OCI-LY1 (cell line): ENCODE measurements at regions not wholly inside any gene's neighbourhood (a gene's known extent, or its start where the extent isn't known, plus 50 kb on each side); places are given as distances from the start of the nearest gene placed in this dataset.

Experiments
- H2AFZ ChIP-seq: fragments of 200-600 bp; sonication (generic), shearing (Covaris generic); 2 replicates; pipeline ENCODE4 v1.6.0; 2014; ENCODE audit warnings: antibody characterized with exemption, mild to moderate bottlenecking, low read length
- H3F3A ChIP-seq: fragments of 200-600 bp; sonication (generic), shearing (Covaris generic); 2 replicates; pipeline ENCODE4 v1.6.0; 2014; ENCODE audit warnings: mild to moderate bottlenecking, antibody characterized with exemption, low read length, moderate library complexity; ENCODE audit not compliant: insufficient read depth
- H3K27ac ChIP-seq: fragments of 200-600 bp; sonication (generic); 2 replicates; pipeline ENCODE4 v1.5.1; 2014; ENCODE audit warnings: low read length, mixed run types, mild to moderate bottlenecking, low read depth; ENCODE audit not compliant: poor library complexity, severe bottlenecking
- H3K27me3 ChIP-seq: fragments of 200-600 bp; sonication (generic); 2 replicates; pipeline ENCODE4 v1.6.0; 2014; ENCODE audit warnings: antibody characterized with exemption, mild to moderate bottlenecking, low read length, moderate library complexity; ENCODE audit not compliant: insufficient read depth
- H3K36me3 ChIP-seq: fragments of 200-600 bp; sonication (generic); 2 replicates; pipeline ENCODE4 v1.6.1; 2014; ENCODE audit warnings: mild to moderate bottlenecking, antibody characterized with exemption, low read length, moderate library complexity, mixed read lengths; ENCODE audit not compliant: insufficient read depth
- H3K4me1 ChIP-seq: fragments of 200-600 bp; sonication (generic); 2 replicates; pipeline ENCODE4 v1.5.1; 2014; ENCODE audit warnings: mild to moderate bottlenecking, low read length, moderate library complexity; ENCODE audit not compliant: insufficient read depth, severe bottlenecking
- H3K4me2 ChIP-seq: fragments of 200-600 bp; sonication (generic), shearing (Covaris generic); 2 replicates; pipeline ENCODE4 v1.6.1; 2014; ENCODE audit warnings: low read length
- H3K4me3 ChIP-seq: fragments of 200-600 bp; sonication (generic); 2 replicates; pipeline ENCODE4 v1.5.1; 2014; ENCODE audit warnings: low read length, low read depth, mild to moderate bottlenecking, mixed read lengths; ENCODE audit not compliant: poor library complexity, severe bottlenecking
- H3K79me2 ChIP-seq: fragments of 200-600 bp; shearing (Covaris generic); 2 replicates; pipeline ENCODE4 v1.6.1; 2016; ENCODE audit warnings: mixed run types, low read length, mixed read lengths; ENCODE audit not compliant: insufficient read depth
- H3K9ac ChIP-seq: fragments of 200-600 bp; sonication (generic), shearing (Covaris generic); 2 replicates; pipeline ENCODE4 v1.6.1; 2014; ENCODE audit warnings: mild to moderate bottlenecking, low read length, mixed read lengths
- H3K9me2 ChIP-seq: fragments of 200-600 bp; sonication (generic), shearing (Covaris generic); 2 replicates; pipeline ENCODE4 v1.6.1; 2014; ENCODE audit warnings: low read depth, mild to moderate bottlenecking, low read length, mixed read lengths
- H3K9me3 ChIP-seq: fragments of 200-600 bp; shearing (Covaris generic); 2 replicates; pipeline ENCODE4 v1.6.1; 2014; ENCODE audit warnings: low read length, mixed read lengths
- H4K20me1 ChIP-seq: fragments of 200-600 bp; sonication (generic), shearing (Covaris generic); 2 replicates; pipeline ENCODE4 v1.6.0; 2016; ENCODE audit warnings: mild to moderate bottlenecking, low read length; ENCODE audit not compliant: insufficient read depth
- EZH2 ChIP-seq: fragments of 200-600 bp; sonication (generic), shearing (Covaris generic); IDR thresholded peaks from 2 replicates; pipeline ENCODE4 v1.8.0; 2017; ENCODE audit warnings: borderline replicate concordance, mixed run types, mild to moderate bottlenecking, antibody characterized with exemption, low read length, moderate library complexity, mixed read lengths
- TF ChIP-seq, protein P1 (sequence below): fragments of 200-600 bp; sonication (generic), shearing (Covaris generic); IDR thresholded peaks from 2 replicates; pipeline ENCODE4 v1.5.1; 2017; ENCODE audit warnings: mild to moderate bottlenecking, antibody characterized with exemption, low read length, moderate library complexity, mixed read lengths

DNA sequence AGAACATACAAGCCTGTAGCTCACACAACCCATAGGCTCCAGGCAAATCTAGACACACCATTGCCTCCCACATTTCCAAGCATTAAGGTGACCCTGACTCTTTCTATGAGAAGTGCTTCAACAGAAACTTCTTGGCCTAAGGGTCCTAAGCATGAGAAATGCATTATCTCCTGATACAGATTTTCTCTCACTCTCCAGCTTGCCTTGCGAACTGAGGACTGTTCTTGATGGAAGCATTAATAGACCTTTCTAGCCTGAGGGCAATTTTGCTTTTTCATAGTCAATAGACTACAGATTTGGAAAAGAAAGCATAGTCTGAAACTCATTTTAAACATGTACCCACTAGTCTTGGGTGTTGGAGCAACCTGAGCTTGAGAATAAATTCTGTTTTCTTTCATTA is 1801.3 kb upstream of the PCDH7 start:
- H3K27ac ChIP-seq: no peak overlapping the region
- H3K79me2 ChIP-seq: no peaks in the 10 kb centered on the region
- no peak overlapping the region for H3K9ac ChIP-seq
- no peaks in the 10 kb centered on the region for H3K36me3 ChIP-seq
- H3K4me3 ChIP-seq: no peak overlapping the region
- H3F3A ChIP-seq: no peaks in the 10 kb centered on the region
- H3K4me2 ChIP-seq: no peak overlapping the region
- no peaks in the 10 kb centered on the region for H3K9me2 ChIP-seq
- no peaks in the 10 kb centered on the region for H4K20me1 ChIP-seq
- no peaks in the 10 kb centered on the region for H3K4me1 ChIP-seq
- no peaks in the 10 kb centered on the region for H3K9me3 ChIP-seq
- no peak overlapping the region for H2AFZ ChIP-seq
- TF ChIP-seq, protein P1, sequence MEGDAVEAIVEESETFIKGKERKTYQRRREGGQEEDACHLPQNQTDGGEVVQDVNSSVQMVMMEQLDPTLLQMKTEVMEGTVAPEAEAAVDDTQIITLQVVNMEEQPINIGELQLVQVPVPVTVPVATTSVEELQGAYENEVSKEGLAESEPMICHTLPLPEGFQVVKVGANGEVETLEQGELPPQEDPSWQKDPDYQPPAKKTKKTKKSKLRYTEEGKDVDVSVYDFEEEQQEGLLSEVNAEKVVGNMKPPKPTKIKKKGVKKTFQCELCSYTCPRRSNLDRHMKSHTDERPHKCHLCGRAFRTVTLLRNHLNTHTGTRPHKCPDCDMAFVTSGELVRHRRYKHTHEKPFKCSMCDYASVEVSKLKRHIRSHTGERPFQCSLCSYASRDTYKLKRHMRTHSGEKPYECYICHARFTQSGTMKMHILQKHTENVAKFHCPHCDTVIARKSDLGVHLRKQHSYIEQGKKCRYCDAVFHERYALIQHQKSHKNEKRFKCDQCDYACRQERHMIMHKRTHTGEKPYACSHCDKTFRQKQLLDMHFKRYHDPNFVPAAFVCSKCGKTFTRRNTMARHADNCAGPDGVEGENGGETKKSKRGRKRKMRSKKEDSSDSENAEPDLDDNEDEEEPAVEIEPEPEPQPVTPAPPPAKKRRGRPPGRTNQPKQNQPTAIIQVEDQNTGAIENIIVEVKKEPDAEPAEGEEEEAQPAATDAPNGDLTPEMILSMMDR: no peak
- TF ChIP-seq EZH2: no peak
- no peaks in the 10 kb centered on the region for H3K27me3 ChIP-seq

DNA sequence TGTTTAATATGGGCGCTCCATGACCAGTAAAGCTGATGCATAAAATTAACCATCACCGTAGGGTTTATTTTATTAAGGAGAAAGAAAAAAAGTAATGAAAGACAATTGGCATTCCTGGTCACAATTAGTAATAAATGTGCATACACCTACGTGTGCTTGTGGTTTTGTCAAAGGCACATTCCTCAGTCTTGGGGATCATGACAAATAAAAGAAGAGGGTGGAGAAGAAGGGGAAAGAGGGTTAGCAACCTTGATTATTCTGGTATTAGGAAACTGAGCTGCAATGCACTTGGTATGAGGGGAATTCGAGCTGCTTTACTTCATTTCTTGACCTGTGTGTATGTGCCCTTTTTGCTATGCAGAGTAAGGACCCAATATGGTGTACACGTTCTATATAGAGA is 1798.3 kb upstream of the PCDH7 start:
- Histone ChIP-seq H3K4me1 (no peaks in the 10 kb centered on the region), H2AFZ (no peak overlapping the region), H3K36me3 (no peaks in the 10 kb centered on the region), H3K9me3 (no peaks in the 10 kb centered on the region), H3K4me3 (no peak overlapping the region), H3K79me2 (no peaks in the 10 kb centered on the region), H4K20me1 (no peaks in the 10 kb centered on the region), H3K9me2 (no peaks in the 10 kb centered on the region), H3K27ac (no peak overlapping the region), H3K27me3 (no peaks in the 10 kb centered on the region), H3K9ac (no peak overlapping the region), H3F3A (no peaks in the 10 kb centered on the region), H3K4me2 (no peak overlapping the region)
- TF ChIP-seq, protein P1: no peak
- TF ChIP-seq EZH2: no peak

DNA sequence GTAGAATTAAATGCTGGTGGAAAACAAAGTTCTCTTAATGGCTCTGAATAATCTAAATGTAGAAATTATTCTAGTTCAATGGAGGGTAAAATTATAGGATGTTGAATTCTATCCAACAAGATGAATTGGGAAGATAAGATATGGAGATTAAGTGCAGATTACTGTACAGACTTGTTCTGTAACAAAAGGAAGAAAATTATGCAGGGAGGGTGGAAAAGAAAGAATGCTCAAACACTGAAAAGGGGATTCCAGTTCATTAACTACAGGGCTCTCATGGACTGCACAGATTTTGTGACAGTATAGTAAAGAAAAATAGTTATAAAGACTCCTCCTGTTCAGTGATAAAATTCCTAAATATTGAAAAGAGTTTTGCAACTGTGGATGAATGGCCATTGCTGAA is 1794.0 kb upstream of the PCDH7 start:
- Histone ChIP-seq H3K9me2 (no peaks in the 10 kb centered on the region), H3K27ac (no peak overlapping the region), H4K20me1 (no peaks in the 10 kb centered on the region), H3K9me3 (no peaks in the 10 kb centered on the region), H3K9ac (no peak overlapping the region), H2AFZ (no peak overlapping the region), H3K4me1 (no peaks in the 10 kb centered on the region), H3F3A (no peaks in the 10 kb centered on the region), H3K4me2 (no peak overlapping the region), H3K79me2 (no peaks in the 10 kb centered on the region), H3K36me3 (no peaks in the 10 kb centered on the region), H3K27me3 (no peaks in the 10 kb centered on the region), H3K4me3 (no peak overlapping the region)
- TF ChIP-seq EZH2: no peak
- TF ChIP-seq, protein P1: no peak
